ENCODE measurements at regions not wholly inside any gene's neighbourhood (a gene's known extent, or its start where the extent isn't known, plus 50 kb on each side); places are given as distances from the start of the nearest gene placed in this dataset.

DNA sequence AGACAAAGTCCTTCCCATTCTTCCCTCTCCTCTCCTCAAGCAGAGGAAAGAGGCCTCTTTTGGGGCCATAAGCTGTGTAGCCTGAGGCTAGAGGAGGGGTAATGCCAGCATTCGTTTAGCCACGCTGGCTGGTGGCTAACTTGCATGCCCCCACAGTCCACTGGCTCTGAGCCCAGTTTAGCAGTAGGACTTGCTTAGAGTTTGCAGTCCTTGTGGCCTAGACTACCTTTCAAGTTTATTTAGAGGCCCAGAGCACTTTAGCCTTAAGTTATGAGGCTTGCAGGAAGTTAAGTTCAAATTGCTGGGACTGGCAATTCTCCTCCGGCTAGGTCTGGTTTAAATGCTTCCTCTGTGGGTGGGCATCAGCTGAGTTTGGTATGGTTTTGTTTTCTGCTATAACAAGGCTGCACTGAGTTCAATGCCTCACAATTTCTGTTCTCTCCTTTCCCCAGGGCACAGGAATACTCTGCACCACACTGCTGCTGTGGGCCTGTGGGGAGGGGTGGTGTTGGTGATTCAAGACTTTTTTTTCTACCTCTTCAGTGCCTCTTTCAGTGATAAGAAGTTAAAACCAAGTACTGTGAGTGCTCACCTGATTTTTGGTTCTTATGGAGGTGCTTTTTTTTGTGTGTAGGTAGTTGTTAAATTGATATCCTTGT is 281.0 kb upstream of the C11orf87 start:
- no peak overlapping the region for H4K5ac ChIP-seq (ENCODE audit: insufficient read length, low read depth, low read length)
- H3K4me2 ChIP-seq (ENCODE audit: insufficient read depth in 1 of 2, low read depth in 2 of 2, low read length in 2 of 2) = no peak overlapping the region
- H4K8ac ChIP-seq (ENCODE audit: extremely low read depth, insufficient read depth, low read length) = no peak overlapping the region
- no peaks in the 10 kb centered on the region for H3K23me2 ChIP-seq (ENCODE audit: low read depth, low read length)
- no peak overlapping the region for H2BK120ac ChIP-seq (replicated peaks; ENCODE audit: low read depth, low read length)
- no peak overlapping the region for H3K4me3 ChIP-seq (ENCODE audit: extremely low read depth in 1 of 4, insufficient read depth in 2 of 4, low read depth in 3 of 4, low read length in 4 of 4)
- H3K14ac ChIP-seq (ENCODE audit: insufficient read length) = no peak overlapping the region
- no peak overlapping the region for H3K27ac ChIP-seq (ENCODE audit: low read depth, low read length)
- no peak overlapping the region for H3K23ac ChIP-seq (ENCODE audit: insufficient read length)
- no peak overlapping the region for H3K9ac ChIP-seq (replicated peaks in 1 of 4; ENCODE audit: extremely low read depth in 1 of 4, low read depth in 3 of 4, low read length in 3 of 4)
- no peak overlapping the region for H3K4ac ChIP-seq (replicated peaks; ENCODE audit: insufficient read length, low read depth, low read length)
- no peak overlapping the region for H2BK5ac ChIP-seq (ENCODE audit: low read depth, low read length)
- H3K79me2 ChIP-seq (ENCODE audit: control insufficient read depth in 1 of 2, insufficient read depth in 2 of 2, low read length in 2 of 2) = no peaks in the 10 kb centered on the region
- WGBS, 2 experiments (ENCODE audit: extremely low coverage in 1 of 2, insufficient coverage in 1 of 2, insufficient read length in 1 of 2, insufficient replicate concordance in 2 of 2, low coverage in 1 of 2, low lambda C conversion rate in 2 of 2, missing lambda C conversion rate in 1 of 2) = 88% methylated on average over 3 of the region's 3 CpGs; no CpG with 5 or more reads in 1 of the 2 experiments
- no peaks in the 10 kb centered on the region; a peak in 1 of 4 replicates for H3K9me3 ChIP-seq (ENCODE audit: insufficient read depth in 2 of 2, low read depth in 1 of 2, low read length in 1 of 2)
- peak overlapping the region; percentile 11; the same call in 1 of the 2 replicates for H2BK12ac ChIP-seq (ENCODE audit: low read depth, low read length)
- ChIA-PET POLR2A (ENCODE audit: partially characterized antibody) (no interaction called here), CTCF (ENCODE audit: partially characterized antibody) (interaction anchor here (0.6 kb wide), 1 partner anchor 34 kb away, joined by 3 read pairs; no protein-coding TSS in a partner anchor)
- DNase-seq (ENCODE audit: low read depth in 1 of 2, low spot score in 2 of 2) (no peak), FAIRE-seq (no peak)
- H2BK20ac ChIP-seq (ENCODE audit: low read length) = no peak overlapping the region
- H2AK5ac ChIP-seq (ENCODE audit: low read depth, low read length) = no peak overlapping the region
- H4K91ac ChIP-seq (replicated peaks; ENCODE audit: insufficient read length, low read length) = no peak overlapping the region
- H3K27me3 ChIP-seq (replicated peaks in 1 of 4; ENCODE audit: control insufficient read depth in 3 of 4, extremely low read depth in 1 of 4, insufficient read depth in 3 of 4, low read length in 3 of 4) = no peaks in the 10 kb centered on the region
- no peak overlapping the region for H3K18ac ChIP-seq (ENCODE audit: extremely low read depth, low read length)
- peak overlapping the region; percentile 50 for H2AFZ ChIP-seq (ENCODE audit: low read length)
- H2BK15ac ChIP-seq (ENCODE audit: low read length) = no peak overlapping the region
- H4K20me1 ChIP-seq (replicated peaks in 1 of 2; ENCODE audit: control insufficient read depth in 1 of 2, insufficient read depth in 2 of 2, low read length in 2 of 2) = no peaks in the 10 kb centered on the region
- no peaks in the 10 kb centered on the region for H3K79me1 ChIP-seq (ENCODE audit: low read depth, low read length)
- 0 out of 7 replicates have a peak, but pooled peaks cover 0 to 3% (median 0%) of the 10 kb centered on the region in 4 experiments for H3K4me1 ChIP-seq (replicated peaks in 1 of 4; ENCODE audit: control insufficient read depth in 3 of 4, insufficient read depth in 4 of 4, low read length in 3 of 4)
- H3K36me3 ChIP-seq (ENCODE audit: control insufficient read depth in 2 of 4, insufficient read depth in 4 of 4, low read length in 3 of 4) = no peaks in the 10 kb centered on the region
- H3K56ac ChIP-seq (replicated peaks; ENCODE audit: insufficient read length, low read depth, low read length) = no peak overlapping the region
- TF ChIP-seq EZH2 (IDR thresholded peaks at IDR 0.05; ENCODE audit: low read depth, low read length, severe bottlenecking) (no peak), GTF2F1 (IDR thresholded peaks at IDR 0.05; ENCODE audit: borderline replicate concordance, low read depth, low read length) (no peak), BACH1 (IDR thresholded peaks at IDR 0.05; ENCODE audit: low read length) (no peak), CTBP2 (IDR thresholded peaks at IDR 0.05; ENCODE audit: borderline replicate concordance, insufficient read depth, insufficient read length, low read length) (no peak), TCF12 (IDR thresholded peaks at IDR 0.05; ENCODE audit: low read depth, low read length) (no peak), CHD2 (IDR thresholded peaks at IDR 0.05; ENCODE audit: low read length) (no peak), RAD21 (IDR thresholded peaks at IDR 0.05 in 1 of 2, conservative IDR thresholded peaks at IDR 0.05 in 1 of 2; ENCODE audit: low read depth in 2 of 2, low read length in 2 of 2) (no peak), HDAC6 (IDR thresholded peaks at IDR 0.05; ENCODE audit: low read depth, low read length) (no peak), JUND (IDR thresholded peaks at IDR 0.05; ENCODE audit: low read length) (no peak), ZNF274 (IDR thresholded peaks at IDR 0.05; ENCODE audit: borderline replicate concordance, extremely low read depth, low read length) (no peak), KDM4A (IDR thresholded peaks at IDR 0.05; ENCODE audit: low read depth, low read length, severe bottlenecking) (no peak), EGR1 (IDR thresholded peaks at IDR 0.05; ENCODE audit: borderline replicate concordance, low read depth, low read length) (no peak), SAP30 (IDR thresholded peaks at IDR 0.05; ENCODE audit: insufficient read depth, insufficient replicate concordance, low read length) (no peak)
